ENCODE measurements at regions not wholly inside any gene's neighbourhood (a gene's known extent, or its start where the extent isn't known, plus 50 kb on each side); places are given as distances from the start of the nearest gene placed in this dataset.

GRCh38 chr5:159405611-159406031 is 75.3 kb upstream of the IL12B start:
- H3K36me3 Mint-ChIP-seq (ENCODE audit: low read depth) = no peaks in the 10 kb centered on the region
- no peak for TF ChIP-seq CTCF (IDR thresholded peaks at IDR 0.05)
- no peak overlapping the region for H3K4me3 Mint-ChIP-seq
- H3K4me1 Mint-ChIP-seq (ENCODE audit: low read depth) = no peaks in the 10 kb centered on the region
- no peak for DNase-seq
- no peak overlapping the region for H3K27ac Mint-ChIP-seq
- peaks cover 11% of the 10 kb centered on the region for H3K27me3 Mint-ChIP-seq (ENCODE audit: insufficient read depth)
- H3K9me3 Mint-ChIP-seq = no peaks in the 10 kb centered on the region

GRCh38 chr5:159406571-159406970 is 76.3 kb upstream of the IL12B start:
- H3K27ac Mint-ChIP-seq = no peak overlapping the region
- DNase-seq = no peak
- H3K4me1 Mint-ChIP-seq (ENCODE audit: low read depth) = no peaks in the 10 kb centered on the region
- no peaks in the 10 kb centered on the region for H3K9me3 Mint-ChIP-seq
- TF ChIP-seq CTCF (IDR thresholded peaks at IDR 0.05) = no peak
- no peaks in the 10 kb centered on the region for H3K36me3 Mint-ChIP-seq (ENCODE audit: low read depth)
- H3K4me3 Mint-ChIP-seq = no peak overlapping the region
- peaks cover 11% of the 10 kb centered on the region for H3K27me3 Mint-ChIP-seq (ENCODE audit: insufficient read depth)

- Mint-ChIP-seq H3K4me1 (ENCODE audit: low read depth) (no peaks in the 10 kb centered on the region), H3K27ac (no peak overlapping the region), H3K27me3 (ENCODE audit: insufficient read depth) (peaks cover 10% of the 10 kb centered on the region), H3K36me3 (ENCODE audit: low read depth) (no peaks in the 10 kb centered on the region), H3K9me3 (no peaks in the 10 kb centered on the region), H3K4me3 (no peak overlapping the region)
- DNase-seq = no peak
- TF ChIP-seq CTCF (IDR thresholded peaks at IDR 0.05) = no peak
These were observed 79.5 kb upstream of the IL12B start for GRCh38 chr5:159409801-159410200.

GRCh38 chr5:159410480-159410879 is 80.2 kb upstream of the IL12B start:
- no peak overlapping the region for H3K27ac Mint-ChIP-seq
- no peak overlapping the region for H3K4me3 Mint-ChIP-seq
- H3K9me3 Mint-ChIP-seq = no peaks in the 10 kb centered on the region
- TF ChIP-seq CTCF (IDR thresholded peaks at IDR 0.05) = no peak
- DNase-seq = no peak
- H3K36me3 Mint-ChIP-seq (ENCODE audit: low read depth) = no peaks in the 10 kb centered on the region
- H3K4me1 Mint-ChIP-seq (ENCODE audit: low read depth) = no peaks in the 10 kb centered on the region
- peaks cover 6% of the 10 kb centered on the region for H3K27me3 Mint-ChIP-seq (ENCODE audit: insufficient read depth)

GRCh38 chr5:159411115-159411514 is 80.8 kb upstream of the IL12B start:
- no peaks in the 10 kb centered on the region for H3K36me3 Mint-ChIP-seq (ENCODE audit: low read depth)
- no peak for DNase-seq
- no peaks in the 10 kb centered on the region for H3K4me1 Mint-ChIP-seq (ENCODE audit: low read depth)
- peaks cover 6% of the 10 kb centered on the region for H3K27me3 Mint-ChIP-seq (ENCODE audit: insufficient read depth)
- TF ChIP-seq CTCF (IDR thresholded peaks at IDR 0.05) = no peak
- H3K27ac Mint-ChIP-seq = no peak overlapping the region
- no peak overlapping the region for H3K4me3 Mint-ChIP-seq
- H3K9me3 Mint-ChIP-seq = no peaks in the 10 kb centered on the region

Measured in HFFc6 (cell line).